ENCODE measurements at regions not wholly inside any gene's neighbourhood (a gene's known extent, or its start where the extent isn't known, plus 50 kb on each side); places are given as distances from the start of the nearest gene placed in this dataset.
"Not testable (repeated sequence)": the region's sequence is repeated elsewhere in the genome, so short reads cannot be mapped to it uniquely, and the experiment has no call there.

DNA sequence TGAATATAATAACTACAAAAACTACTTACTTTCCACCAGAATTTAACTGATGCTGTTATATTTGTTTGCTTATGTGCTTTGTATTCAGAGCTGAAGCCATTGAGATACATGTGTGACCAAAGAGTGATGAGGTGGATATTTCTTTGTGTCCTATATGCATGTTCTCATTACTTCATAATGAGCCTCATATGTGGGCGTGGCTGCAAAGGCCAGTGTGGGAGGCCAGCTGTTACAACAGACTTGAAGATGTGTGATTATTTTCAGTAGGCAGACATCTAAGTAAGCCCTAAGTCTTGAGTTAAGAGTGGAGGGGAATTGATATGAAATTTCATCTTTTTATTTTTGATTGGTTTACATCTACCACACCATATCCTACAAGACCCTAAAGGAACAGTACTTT, 163.3 kb upstream of the PRSS12 start:
- no CpG with 5 or more reads among the region's 1 CpG for WGBS (ENCODE audit: insufficient coverage)
- H4K20me1 ChIP-seq (ENCODE audit: control insufficient read depth, insufficient read depth, low read length, poor library complexity, severe bottlenecking); H3K27ac Mint-ChIP-seq; intact Hi-C loops (cut with micrococcal nuclease); H3K27ac ChIP-seq (ENCODE audit: low read length in 2 of 2); H3K4me3 ChIP-seq (ENCODE audit: control extremely low read depth in 1 of 5, extremely low read depth in 1 of 5, insufficient read depth in 1 of 5, low read depth in 2 of 5, low read length in 4 of 5); H3K9ac ChIP-seq (ENCODE audit: low read length); POLR2A ChIA-PET; H3K4me1 Mint-ChIP-seq; DNase-seq; H3K27me3 ChIP-seq (replicated peaks in 1 of 4; ENCODE audit: control extremely low read depth in 1 of 4, control insufficient read depth in 3 of 4, insufficient read depth in 4 of 4, low read length in 3 of 4); H3K36me3 ChIP-seq (replicated peaks in 1 of 2; ENCODE audit: control extremely low read depth in 1 of 2, control insufficient read depth in 1 of 2, extremely low read depth in 1 of 2, insufficient read depth in 2 of 2, low read length in 1 of 2); H3K9me3 Mint-ChIP-seq (ENCODE audit: insufficient read depth); H3K9me3 ChIP-seq (ENCODE audit: control extremely low read depth in 1 of 3, control insufficient read depth in 2 of 3, insufficient read depth in 1 of 3, low read length in 2 of 3); H3K79me2 ChIP-seq (ENCODE audit: control insufficient read depth, insufficient read depth, low read length); H3K4me3 Mint-ChIP-seq; H3K27me3 Mint-ChIP-seq; H3K4me1 ChIP-seq (ENCODE audit: control insufficient read depth in 2 of 2, insufficient read depth in 2 of 2, low read length in 2 of 2); CTCF ChIA-PET; ATAC-seq (ENCODE audit: low read depth); H3K4me2 ChIP-seq (replicated peaks; ENCODE audit: low read depth, low read length, poor library complexity, severe bottlenecking); H2AFZ ChIP-seq (ENCODE audit: insufficient read depth, low read depth, low read length, poor library complexity, severe bottlenecking): not testable (repeated sequence)

DNA sequence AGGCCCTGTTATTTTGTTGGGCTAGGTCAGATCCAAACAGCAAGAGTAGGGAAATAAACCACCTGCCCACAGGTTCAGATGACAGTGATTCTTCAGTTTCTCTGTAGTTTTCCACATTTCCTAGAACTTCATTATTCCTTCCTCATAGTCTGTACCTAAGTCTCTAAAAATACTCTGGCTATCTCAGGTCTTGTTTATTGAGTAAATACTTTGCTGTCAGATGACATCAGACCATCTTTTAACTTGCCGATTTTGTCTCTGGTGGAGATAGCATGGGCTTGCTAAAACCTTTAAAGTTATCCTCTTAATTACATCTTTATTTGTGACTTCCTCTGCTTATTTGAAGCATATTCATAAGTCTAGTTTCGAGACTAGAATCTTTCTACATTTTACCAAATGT, 155.1 kb upstream of the METTL14 start:
- H3K9me3 Mint-ChIP-seq (ENCODE audit: insufficient read depth); ATAC-seq (ENCODE audit: low read depth); H3K27me3 ChIP-seq (replicated peaks in 1 of 4; ENCODE audit: control extremely low read depth in 1 of 4, control insufficient read depth in 3 of 4, insufficient read depth in 4 of 4, low read length in 3 of 4); H3K4me1 ChIP-seq (ENCODE audit: control insufficient read depth in 2 of 2, insufficient read depth in 2 of 2, low read length in 2 of 2); H3K36me3 ChIP-seq (replicated peaks in 1 of 2; ENCODE audit: control extremely low read depth in 1 of 2, control insufficient read depth in 1 of 2, extremely low read depth in 1 of 2, insufficient read depth in 2 of 2, low read length in 1 of 2); H3K27ac ChIP-seq (ENCODE audit: low read length in 2 of 2); H4K20me1 ChIP-seq (ENCODE audit: control insufficient read depth, insufficient read depth, low read length, poor library complexity, severe bottlenecking); H3K4me1 Mint-ChIP-seq; intact Hi-C loops (cut with micrococcal nuclease); H3K4me3 Mint-ChIP-seq; H2AFZ ChIP-seq (ENCODE audit: insufficient read depth, low read depth, low read length, poor library complexity, severe bottlenecking); H3K9ac ChIP-seq (ENCODE audit: low read length); DNase-seq; H3K4me2 ChIP-seq (replicated peaks; ENCODE audit: low read depth, low read length, poor library complexity, severe bottlenecking); H3K4me3 ChIP-seq (ENCODE audit: control extremely low read depth in 1 of 5, extremely low read depth in 1 of 5, insufficient read depth in 1 of 5, low read depth in 2 of 5, low read length in 4 of 5); H3K27ac Mint-ChIP-seq; CTCF ChIA-PET; H3K79me2 ChIP-seq (ENCODE audit: control insufficient read depth, insufficient read depth, low read length); POLR2A ChIA-PET; H3K9me3 ChIP-seq (ENCODE audit: control extremely low read depth in 1 of 3, control insufficient read depth in 2 of 3, insufficient read depth in 1 of 3, low read length in 2 of 3); H3K27me3 Mint-ChIP-seq: not testable (repeated sequence)
- no CpG with 5 or more reads among the region's 2 CpGs for WGBS (ENCODE audit: insufficient coverage)

DNA sequence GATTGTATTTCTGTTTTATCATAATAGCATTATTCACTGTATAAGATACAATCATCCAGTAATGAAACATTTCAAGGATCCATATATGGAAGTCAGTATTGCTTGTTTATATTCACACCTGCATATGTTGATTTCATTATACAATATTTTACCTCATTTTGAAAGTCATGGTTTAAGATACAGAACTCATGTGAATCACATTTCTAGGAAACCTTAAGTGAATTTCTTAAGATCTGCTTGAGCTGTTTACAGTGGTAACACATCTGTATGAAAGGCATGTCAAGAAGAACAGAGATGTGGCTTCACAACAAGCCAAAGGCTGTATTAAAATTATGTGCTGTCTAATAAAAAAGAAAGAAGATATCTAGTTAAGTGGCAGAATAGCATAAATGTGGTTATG, 153.2 kb upstream of the METTL14 start:
- H3K27ac Mint-ChIP-seq; H3K27me3 Mint-ChIP-seq; H3K27ac ChIP-seq (ENCODE audit: low read length in 2 of 2); H3K4me2 ChIP-seq (replicated peaks; ENCODE audit: low read depth, low read length, poor library complexity, severe bottlenecking); H3K9me3 ChIP-seq (ENCODE audit: control extremely low read depth in 1 of 3, control insufficient read depth in 2 of 3, insufficient read depth in 1 of 3, low read length in 2 of 3); DNase-seq; H3K4me1 ChIP-seq (ENCODE audit: control insufficient read depth in 2 of 2, insufficient read depth in 2 of 2, low read length in 2 of 2); intact Hi-C loops (cut with micrococcal nuclease); H3K4me3 ChIP-seq (ENCODE audit: control extremely low read depth in 1 of 5, extremely low read depth in 1 of 5, insufficient read depth in 1 of 5, low read depth in 2 of 5, low read length in 4 of 5); H3K36me3 ChIP-seq (replicated peaks in 1 of 2; ENCODE audit: control extremely low read depth in 1 of 2, control insufficient read depth in 1 of 2, extremely low read depth in 1 of 2, insufficient read depth in 2 of 2, low read length in 1 of 2); H3K27me3 ChIP-seq (replicated peaks in 1 of 4; ENCODE audit: control extremely low read depth in 1 of 4, control insufficient read depth in 3 of 4, insufficient read depth in 4 of 4, low read length in 3 of 4); H2AFZ ChIP-seq (ENCODE audit: insufficient read depth, low read depth, low read length, poor library complexity, severe bottlenecking); ATAC-seq (ENCODE audit: low read depth); H3K9me3 Mint-ChIP-seq (ENCODE audit: insufficient read depth); H3K9ac ChIP-seq (ENCODE audit: low read length); H3K4me1 Mint-ChIP-seq; H3K4me3 Mint-ChIP-seq; POLR2A ChIA-PET; H3K79me2 ChIP-seq (ENCODE audit: control insufficient read depth, insufficient read depth, low read length); H4K20me1 ChIP-seq (ENCODE audit: control insufficient read depth, insufficient read depth, low read length, poor library complexity, severe bottlenecking): not testable (repeated sequence)
- CTCF ChIA-PET, result interaction anchor here (0.7 kb wide), 1 partner anchor 80 kb away, joined by 3 read pairs; no protein-coding TSS in a partner anchor

DNA sequence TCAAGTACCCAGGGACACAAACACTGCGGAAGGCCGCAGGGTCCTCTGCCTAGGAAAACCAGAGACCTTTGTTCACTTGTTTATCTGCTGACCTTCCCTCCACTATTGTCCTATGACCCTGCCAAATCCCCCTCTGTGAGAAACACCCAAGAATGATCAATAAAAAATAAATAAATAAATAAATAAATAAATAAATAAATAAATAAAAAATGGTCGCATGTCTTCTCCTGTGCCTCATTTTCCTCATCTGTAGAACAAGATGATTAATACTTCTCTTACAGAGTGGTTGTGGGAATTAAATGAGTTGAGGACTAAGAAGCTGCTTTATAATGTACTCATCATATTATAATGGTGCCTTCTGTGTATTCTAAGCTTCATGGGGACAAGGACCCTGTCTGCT, 149.4 kb upstream of the METTL14 start:
- H3K9ac ChIP-seq (ENCODE audit: low read length); H3K4me2 ChIP-seq (replicated peaks; ENCODE audit: low read depth, low read length, poor library complexity, severe bottlenecking); ATAC-seq (ENCODE audit: low read depth); DNase-seq; H3K4me1 ChIP-seq (ENCODE audit: control insufficient read depth in 2 of 2, insufficient read depth in 2 of 2, low read length in 2 of 2); H3K27me3 ChIP-seq (replicated peaks in 1 of 4; ENCODE audit: control extremely low read depth in 1 of 4, control insufficient read depth in 3 of 4, insufficient read depth in 4 of 4, low read length in 3 of 4); intact Hi-C loops (cut with micrococcal nuclease); H3K36me3 ChIP-seq (replicated peaks in 1 of 2; ENCODE audit: control extremely low read depth in 1 of 2, control insufficient read depth in 1 of 2, extremely low read depth in 1 of 2, insufficient read depth in 2 of 2, low read length in 1 of 2); H3K79me2 ChIP-seq (ENCODE audit: control insufficient read depth, insufficient read depth, low read length); H3K4me1 Mint-ChIP-seq; POLR2A ChIA-PET; H3K27ac Mint-ChIP-seq; H3K9me3 ChIP-seq (ENCODE audit: control extremely low read depth in 1 of 3, control insufficient read depth in 2 of 3, insufficient read depth in 1 of 3, low read length in 2 of 3); H4K20me1 ChIP-seq (ENCODE audit: control insufficient read depth, insufficient read depth, low read length, poor library complexity, severe bottlenecking); H3K27me3 Mint-ChIP-seq; H2AFZ ChIP-seq (ENCODE audit: insufficient read depth, low read depth, low read length, poor library complexity, severe bottlenecking); H3K27ac ChIP-seq (ENCODE audit: low read length in 2 of 2); CTCF ChIA-PET; H3K4me3 ChIP-seq (ENCODE audit: control extremely low read depth in 1 of 5, extremely low read depth in 1 of 5, insufficient read depth in 1 of 5, low read depth in 2 of 5, low read length in 4 of 5); H3K9me3 Mint-ChIP-seq (ENCODE audit: insufficient read depth); H3K4me3 Mint-ChIP-seq: not testable (repeated sequence)
- WGBS (ENCODE audit: insufficient coverage), result no CpG with 5 or more reads among the region's 3 CpGs

Measured in B cell (primary cell).